IMR-90 (cell line): ENCODE measurements at regions not wholly inside any gene's neighbourhood (a gene's known extent, or its start where the extent isn't known, plus 50 kb on each side); places are given as distances from the start of the nearest gene placed in this dataset.

ENCODE experiments used
- ATAC-seq: fragments of 200-7000 bp; cut with Tn5 transposase; 2 replicates; pipeline ENCODE4 v1.9.1; 2020; ENCODE audit warnings: low read depth, mild to moderate bottlenecking, moderate library complexity
- BruUV-seq: library from RNA; stranded (reverse); fragments of 400-500 nt; replicated peaks from 2 replicates; lab custom pipeline; 2021; lab: Mats Ljungman, UMichigan
- CTCF ChIA-PET: fragments of 300-600 bp; formaldehyde crosslinking; extraction: SDS; loops from one replicate; lab custom pipeline; 2021; ENCODE audit warnings: antibody characterized with exemption; lab: Yijun Ruan, JAX
- POLR2A ChIA-PET: fragments of 300-600 bp; sonication (Branson Sonifier 250); formaldehyde crosslinking; loops from one replicate; lab custom pipeline; 2022; ENCODE audit warnings: antibody characterized with exemption; ENCODE audit not compliant: unreplicated experiment; lab: Charles Lee
- DNase-seq: peaks from one replicate; pipeline ENCODE4 v3.0.0; 2013
- H2AFZ ChIP-seq: replicated peaks from 2 replicates; pipeline ENCODE3; 2013; ENCODE audit warnings: low read length, mild to moderate bottlenecking; ENCODE audit not compliant: poor library complexity
- H2AK5ac ChIP-seq: 2 replicates; pipeline ENCODE4 v1.6.1; 2013; ENCODE audit warnings: low read depth, low read length, inconsistent platforms
- H2AK9ac ChIP-seq: replicated peaks from 2 replicates; pipeline ENCODE3; 2013; ENCODE audit warnings: mild to moderate bottlenecking, low read depth, low read length, moderate library complexity; ENCODE audit not compliant: poor library complexity
- H2BK120ac ChIP-seq: 2 replicates; pipeline ENCODE4 v1.6.1; 2013; ENCODE audit warnings: low read depth, low read length, inconsistent platforms
- H2BK15ac ChIP-seq: 3 replicates; pipeline ENCODE4 v1.6.1; 2013; ENCODE audit warnings: low read depth, low read length, inconsistent platforms
- H2BK20ac ChIP-seq: 2 replicates; pipeline ENCODE4 v1.6.1; 2013; ENCODE audit warnings: low read depth, mild to moderate bottlenecking, inconsistent platforms, low read length, moderate library complexity
- H2BK5ac ChIP-seq: 2 replicates; pipeline ENCODE4 v1.6.1; 2013; ENCODE audit warnings: mild to moderate bottlenecking, low read depth, low read length, inconsistent platforms; ENCODE audit not compliant: poor library complexity, severe bottlenecking
- H3K14ac ChIP-seq: replicated peaks from 2 replicates; pipeline ENCODE4 v1.6.1; 2013; ENCODE audit warnings: low read depth, low read length, inconsistent platforms
- H3K18ac ChIP-seq: 2 replicates; pipeline ENCODE4 v1.6.1; 2013; ENCODE audit warnings: low read depth, low read length, control low read depth
- H3K23ac ChIP-seq: 2 replicates; pipeline ENCODE4 v1.6.1; 2013; ENCODE audit warnings: low read depth, low read length, inconsistent platforms
- H3K27ac ChIP-seq: 2 replicates; pipeline ENCODE4 v1.5.1; 2013; ENCODE audit warnings: mild to moderate bottlenecking, control low read depth, low read length; ENCODE audit not compliant: insufficient read depth
- H3K27me3 ChIP-seq: 2 replicates; pipeline ENCODE4 v1.6.1; 2013; ENCODE audit warnings: low read length; ENCODE audit not compliant: control insufficient read depth, insufficient read depth
- H3K36me3 ChIP-seq: 2 replicates; pipeline ENCODE4 v1.6.1; 2013; ENCODE audit warnings: low read length, mixed read lengths; ENCODE audit not compliant: control insufficient read depth, insufficient read depth
- H3K4ac ChIP-seq: 2 replicates; pipeline ENCODE4 v1.6.1; 2013; ENCODE audit warnings: low read depth, low read length, inconsistent platforms
- H3K4me1 ChIP-seq: 2 replicates; pipeline ENCODE4 v1.6.1; 2013; ENCODE audit warnings: low read length, mixed read lengths; ENCODE audit not compliant: control insufficient read depth, insufficient read depth
- H3K4me2 ChIP-seq: 2 replicates; pipeline ENCODE4 v1.6.1; 2013; ENCODE audit warnings: low read depth, mild to moderate bottlenecking, control low read depth, low read length, moderate library complexity
- H3K4me3 ChIP-seq: 2 replicates; pipeline ENCODE4 v1.5.1; 2013; ENCODE audit warnings: low read depth, mild to moderate bottlenecking, control low read depth, low read length, moderate library complexity; ENCODE audit not compliant: insufficient read depth
- H3K56ac ChIP-seq: 2 replicates; pipeline ENCODE4 v1.6.1; 2013; ENCODE audit warnings: low read length, inconsistent platforms; ENCODE audit not compliant: insufficient read depth; ENCODE audit errors: extremely low read depth
- H3K79me1 ChIP-seq, 2 experiments: 2 replicates each; pipeline ENCODE4 v1.6.1; 2013; ENCODE audit warnings: low read length in 2 of 2, inconsistent platforms in 1 of 2, low read depth in 1 of 2
- H3K9ac ChIP-seq: 2 replicates; pipeline ENCODE4 v1.6.1; 2013; ENCODE audit warnings: low read depth, low read length, control low read depth
- H3K9me1 ChIP-seq: 2 replicates; pipeline ENCODE4 v1.6.1; 2013; ENCODE audit warnings: low read length, inconsistent platforms; ENCODE audit not compliant: insufficient read depth
- H3K9me3 ChIP-seq: 2 replicates; pipeline ENCODE4 v1.6.1; 2013; ENCODE audit warnings: low read length; ENCODE audit not compliant: control insufficient read depth, insufficient read depth
- H4K20me1 ChIP-seq: 2 replicates; pipeline ENCODE4 v1.6.1; 2013; ENCODE audit warnings: low read length, inconsistent platforms; ENCODE audit not compliant: insufficient read depth
- H4K5ac ChIP-seq: 2 replicates; pipeline ENCODE4 v1.6.1; 2013; ENCODE audit warnings: mild to moderate bottlenecking, low read depth, low read length, control low read depth
- H4K8ac ChIP-seq, 2 experiments: 2 replicates each; pipeline ENCODE4 v1.6.1; 2013; ENCODE audit warnings: low read depth in 2 of 2, low read length in 2 of 2, control low read depth in 1 of 2, inconsistent platforms in 1 of 2
- H4K91ac ChIP-seq: 2 replicates; pipeline ENCODE4 v1.6.1; 2013; ENCODE audit warnings: low read depth, low read length, inconsistent platforms; ENCODE audit not compliant: insufficient read depth
- BHLHE40 ChIP-seq: fragments of 150-350 bp; IDR thresholded peaks from 2 replicates; pipeline ENCODE4 v1.6.1; 2016; ENCODE audit warnings: mild to moderate bottlenecking, low read depth, low read length
- CEBPB ChIP-seq: IDR thresholded peaks from 2 replicates; pipeline ENCODE4 v1.6.1; 2012; ENCODE audit warnings: low read depth, low read length, improper control_type of control experiment
- CHD1 ChIP-seq: IDR thresholded peaks from 2 replicates; pipeline ENCODE4 v1.6.1; 2012; ENCODE audit warnings: low read depth, low read length, improper control_type of control experiment
- FOS ChIP-seq: fragments of 150-350 bp; IDR thresholded peaks from 2 replicates; pipeline ENCODE4 v1.6.1; 2016; ENCODE audit warnings: low read depth, low read length
- MAFK ChIP-seq: IDR thresholded peaks from 2 replicates; pipeline ENCODE4 v1.6.1; 2012; ENCODE audit warnings: low read depth, low read length, improper control_type of control experiment
- MAZ ChIP-seq: IDR thresholded peaks from 2 replicates; pipeline ENCODE4 v1.6.1; 2012; ENCODE audit warnings: low read depth, mild to moderate bottlenecking, low read length, improper control_type of control experiment, moderate library complexity, borderline replicate concordance
- MXI1 ChIP-seq: IDR thresholded peaks from 2 replicates; pipeline ENCODE4 v1.6.1; 2012; ENCODE audit warnings: low read depth, mild to moderate bottlenecking, low read length, moderate library complexity, borderline replicate concordance
- NFE2L2 ChIP-seq: fragments of 150-350 bp; IDR thresholded peaks from 2 replicates; pipeline ENCODE4 v1.6.1; 2016; ENCODE audit warnings: low read depth, mild to moderate bottlenecking, low read length
- POLR2A ChIP-seq: IDR thresholded peaks from 2 replicates; pipeline ENCODE4 v1.6.1; 2012; ENCODE audit warnings: mild to moderate bottlenecking, low read depth, low read length
- RAD21 ChIP-seq: IDR thresholded peaks from 2 replicates; pipeline ENCODE4 v1.6.1; 2012; ENCODE audit warnings: low read length, improper control_type of control experiment
- RCOR1 ChIP-seq: IDR thresholded peaks from 2 replicates; pipeline ENCODE4 v1.6.1; 2012; ENCODE audit warnings: mild to moderate bottlenecking, low read length, improper control_type of control experiment; ENCODE audit not compliant: insufficient replicate concordance
- RFX5 ChIP-seq: IDR thresholded peaks from 2 replicates; pipeline ENCODE4 v1.8.0; 2012; ENCODE audit warnings: low read depth, mild to moderate bottlenecking, low read length, moderate library complexity
- SMC3 ChIP-seq: fragments of 150-350 bp; IDR thresholded peaks from 2 replicates; pipeline ENCODE4 v1.6.1; 2016; ENCODE audit warnings: low read depth, mild to moderate bottlenecking, antibody characterized with exemption, low read length, moderate library complexity
- USF2 ChIP-seq: fragments of 150-350 bp; IDR thresholded peaks from 2 replicates; pipeline ENCODE4 v1.6.1; 2017; ENCODE audit warnings: mild to moderate bottlenecking, antibody characterized with exemption, low read length, low read depth
- WGBS, 2 experiments: methylation state at CpG; one replicate each; pipeline versions ENCODE4 v1.1.5 to v1.1.7; 2013; ENCODE audit warnings: missing lambda C conversion rate in 2 of 2; ENCODE audit not compliant: insufficient read length in 1 of 2; ENCODE audit errors: extremely low coverage in 2 of 2; 5-methylcytosine and 5-hydroxymethylcytosine counted together
- dilution Hi-C: fragments of 300-500 bp; cut with HindIII; formaldehyde crosslinking; loops from one replicate; pipeline ENCODE4 v1.14.3; 2018; ENCODE audit warnings: low sequenced_read_pairs; ENCODE audit not compliant: unreplicated experiment
- in situ Hi-C: fragments of 300-500 bp; cut with MboI; formaldehyde crosslinking; loops from 3 replicates; pipeline ENCODE4 v1.14.3; 2019; ENCODE audit warnings: low sequenced_read_pairs, inconsistent platforms, mixed read lengths
- intact Hi-C: fragments of 100-400 bp; cut with micrococcal nuclease; formaldehyde crosslinking; loops from 2 replicates; pipeline ENCODE4 v1.10.0; 2022
- TF ChIP-seq, protein P1 (sequence below): fragments of 150-350 bp; IDR thresholded peaks from 2 replicates; pipeline ENCODE4 v1.6.1; 2016; ENCODE audit warnings: low read depth, mild to moderate bottlenecking, low read length, moderate library complexity, borderline replicate concordance
- TF ChIP-seq, protein P2 (sequence below): conservative IDR thresholded peaks from 2 replicates; pipeline ENCODE4 v1.5.1; 2012; ENCODE audit warnings: mild to moderate bottlenecking, low read depth, low read length, improper control_type of control experiment

DNA sequence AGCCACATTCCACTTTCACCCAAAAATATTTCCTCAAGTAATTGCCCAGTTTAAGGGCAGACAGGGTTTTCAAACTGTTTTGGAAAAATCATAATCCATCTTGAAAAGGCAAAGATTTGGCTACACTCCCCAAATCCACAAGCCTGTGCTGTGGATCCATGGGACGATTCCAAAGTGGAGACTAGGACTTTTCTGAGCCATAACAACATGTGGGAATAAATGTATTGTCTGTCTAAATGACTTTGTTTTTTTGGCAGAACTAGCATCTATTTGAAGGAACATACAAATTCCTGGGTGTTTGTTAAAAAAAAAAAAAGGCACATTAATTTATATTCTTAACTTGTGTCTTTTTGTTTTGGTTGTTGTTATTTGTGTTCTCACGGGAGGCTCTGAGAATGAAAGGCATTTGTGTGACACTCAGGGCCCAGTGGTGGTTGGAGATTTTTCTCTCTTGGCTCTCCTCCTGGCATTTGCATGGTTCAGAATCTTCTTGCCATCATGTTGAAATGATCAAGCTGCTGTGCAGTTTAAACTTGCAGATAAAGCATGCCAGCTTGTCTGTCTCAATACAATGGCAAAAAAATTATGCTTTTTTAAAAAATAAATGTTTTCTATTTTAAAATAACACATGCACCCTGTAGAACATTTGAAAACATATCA is 277.4 kb downstream of the EN1 start:
- TF ChIP-seq RCOR1 (no peak), CEBPB (no peak), BHLHE40 (no peak), SMC3 (no peak), RFX5 (no peak), USF2 (no peak), RAD21 (no peak), MXI1 (no peak), FOS (no peak), POLR2A (no peak), CHD1 (no peak), NFE2L2 (no peak), MAZ (no peak), MAFK (no peak)
- TF ChIP-seq, protein P1, sequence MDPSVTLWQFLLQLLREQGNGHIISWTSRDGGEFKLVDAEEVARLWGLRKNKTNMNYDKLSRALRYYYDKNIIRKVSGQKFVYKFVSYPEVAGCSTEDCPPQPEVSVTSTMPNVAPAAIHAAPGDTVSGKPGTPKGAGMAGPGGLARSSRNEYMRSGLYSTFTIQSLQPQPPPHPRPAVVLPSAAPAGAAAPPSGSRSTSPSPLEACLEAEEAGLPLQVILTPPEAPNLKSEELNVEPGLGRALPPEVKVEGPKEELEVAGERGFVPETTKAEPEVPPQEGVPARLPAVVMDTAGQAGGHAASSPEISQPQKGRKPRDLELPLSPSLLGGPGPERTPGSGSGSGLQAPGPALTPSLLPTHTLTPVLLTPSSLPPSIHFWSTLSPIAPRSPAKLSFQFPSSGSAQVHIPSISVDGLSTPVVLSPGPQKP, result no peak
- TF ChIP-seq, protein P2, sequence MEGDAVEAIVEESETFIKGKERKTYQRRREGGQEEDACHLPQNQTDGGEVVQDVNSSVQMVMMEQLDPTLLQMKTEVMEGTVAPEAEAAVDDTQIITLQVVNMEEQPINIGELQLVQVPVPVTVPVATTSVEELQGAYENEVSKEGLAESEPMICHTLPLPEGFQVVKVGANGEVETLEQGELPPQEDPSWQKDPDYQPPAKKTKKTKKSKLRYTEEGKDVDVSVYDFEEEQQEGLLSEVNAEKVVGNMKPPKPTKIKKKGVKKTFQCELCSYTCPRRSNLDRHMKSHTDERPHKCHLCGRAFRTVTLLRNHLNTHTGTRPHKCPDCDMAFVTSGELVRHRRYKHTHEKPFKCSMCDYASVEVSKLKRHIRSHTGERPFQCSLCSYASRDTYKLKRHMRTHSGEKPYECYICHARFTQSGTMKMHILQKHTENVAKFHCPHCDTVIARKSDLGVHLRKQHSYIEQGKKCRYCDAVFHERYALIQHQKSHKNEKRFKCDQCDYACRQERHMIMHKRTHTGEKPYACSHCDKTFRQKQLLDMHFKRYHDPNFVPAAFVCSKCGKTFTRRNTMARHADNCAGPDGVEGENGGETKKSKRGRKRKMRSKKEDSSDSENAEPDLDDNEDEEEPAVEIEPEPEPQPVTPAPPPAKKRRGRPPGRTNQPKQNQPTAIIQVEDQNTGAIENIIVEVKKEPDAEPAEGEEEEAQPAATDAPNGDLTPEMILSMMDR, result no peak
- no peaks in the 10 kb centered on the region for H3K4me1 ChIP-seq
- ChIA-PET POLR2A (no interaction called here), CTCF (interaction anchor here (0.6 kb wide), 1 partner anchor 11 kb away, joined by 3 read pairs; no protein-coding TSS in a partner anchor)
- dilution Hi-C loops, result no loop called here
- no peak overlapping the region for H2AK9ac ChIP-seq
- intact Hi-C loops, result no loop called here
- H3K9me1 ChIP-seq, result no peaks in the 10 kb centered on the region
- no peaks in the 10 kb centered on the region for H3K79me1 ChIP-seq
- no peak for DNase-seq
- H2BK20ac ChIP-seq, result no peak overlapping the region
- no peaks in the 10 kb centered on the region; the same call in 1 of the 2 replicates for H3K27me3 ChIP-seq
- no peak overlapping the region for H3K14ac ChIP-seq
- no peak overlapping the region for H2AK5ac ChIP-seq
- H3K4me2 ChIP-seq, result no peak overlapping the region
- H4K8ac ChIP-seq, result no peak overlapping the region
- no TSS peak for BruUV-seq
- no CpG with 5 or more reads among the region's 2 CpGs for WGBS, 2 experiments
- no peak overlapping the region for H3K4ac ChIP-seq
- H3K36me3 ChIP-seq, result no peaks in the 10 kb centered on the region
- H3K56ac ChIP-seq, result no peak overlapping the region
- no peak for ATAC-seq
- H3K9me3 ChIP-seq, result no peaks in the 10 kb centered on the region
- H2BK15ac ChIP-seq, result no peak overlapping the region
- no peak overlapping the region for H3K4me3 ChIP-seq
- in situ Hi-C loops, result no loop called here
- no peak overlapping the region for H2BK120ac ChIP-seq
- no peak overlapping the region for H3K23ac ChIP-seq
- no peak overlapping the region for H2BK5ac ChIP-seq
- H4K20me1 ChIP-seq, result no peaks in the 10 kb centered on the region
- H3K27ac ChIP-seq, result no peak overlapping the region
- H3K18ac ChIP-seq, result no peak overlapping the region
- no peak overlapping the region for H4K91ac ChIP-seq
- H3K9ac ChIP-seq, result no peak overlapping the region
- no peak overlapping the region for H4K5ac ChIP-seq
- no peak overlapping the region for H2AFZ ChIP-seq
